T-helper 17 cell (primary cell): ENCODE measurements at regions not wholly inside any gene's neighbourhood (a gene's known extent, or its start where the extent isn't known, plus 50 kb on each side); places are given as distances from the start of the nearest gene placed in this dataset.

Source experiments
- ATAC-seq: fragments of 150-1000 bp; cut with Tn5 transposase; 2 replicates; pipeline ENCODE4 v1.10.0; 2021; ENCODE audit warnings: mild to moderate bottlenecking, moderate library complexity
- DNase-seq, 3 donors: peaks; one replicate each; pipeline versions ENCODE4 v3.0.0 to v3.0.0-alpha.2; 2020 to 2021
- H3K9me3 ChIP-seq: one replicate; pipeline ENCODE4 v1.7.0; 2013; ENCODE audit warnings: low read length, mild to moderate bottlenecking; ENCODE audit not compliant: control insufficient read depth, poor library complexity, severe bottlenecking
- H3K27ac Mint-ChIP-seq: one replicate; pipeline ENCODE4 v1.8.0; 2022; ENCODE audit warnings: mild to moderate bottlenecking, moderate library complexity, mixed read lengths
- H3K27me3 Mint-ChIP-seq: one replicate; pipeline ENCODE4 v1.8.0; 2022; ENCODE audit warnings: mixed read lengths
- H3K36me3 Mint-ChIP-seq: one replicate; pipeline ENCODE4 v1.8.0; 2022; ENCODE audit warnings: low read depth, mixed read lengths
- H3K4me1 Mint-ChIP-seq: one replicate; pipeline ENCODE4 v1.8.0; 2022; ENCODE audit warnings: mild to moderate bottlenecking, mixed read lengths
- H3K4me3 Mint-ChIP-seq: one replicate; pipeline ENCODE4 v1.8.0; 2022; ENCODE audit warnings: mild to moderate bottlenecking, moderate library complexity, mixed read lengths

GRCh38 chr2:109070290-109070689 lies 58.7 kb upstream of the SH3RF3 start:
- no peaks in the 10 kb centered on the region for H3K9me3 ChIP-seq
- no peak for DNase-seq
- Mint-ChIP-seq H3K36me3 (peaks cover 6% of the 10 kb centered on the region), H3K4me1 (peaks cover 4% of the 10 kb centered on the region), H3K27me3 (peaks cover 10% of the 10 kb centered on the region), H3K27ac (no peak overlapping the region), H3K4me3 (no peak overlapping the region)
- no peak for ATAC-seq

DNA sequence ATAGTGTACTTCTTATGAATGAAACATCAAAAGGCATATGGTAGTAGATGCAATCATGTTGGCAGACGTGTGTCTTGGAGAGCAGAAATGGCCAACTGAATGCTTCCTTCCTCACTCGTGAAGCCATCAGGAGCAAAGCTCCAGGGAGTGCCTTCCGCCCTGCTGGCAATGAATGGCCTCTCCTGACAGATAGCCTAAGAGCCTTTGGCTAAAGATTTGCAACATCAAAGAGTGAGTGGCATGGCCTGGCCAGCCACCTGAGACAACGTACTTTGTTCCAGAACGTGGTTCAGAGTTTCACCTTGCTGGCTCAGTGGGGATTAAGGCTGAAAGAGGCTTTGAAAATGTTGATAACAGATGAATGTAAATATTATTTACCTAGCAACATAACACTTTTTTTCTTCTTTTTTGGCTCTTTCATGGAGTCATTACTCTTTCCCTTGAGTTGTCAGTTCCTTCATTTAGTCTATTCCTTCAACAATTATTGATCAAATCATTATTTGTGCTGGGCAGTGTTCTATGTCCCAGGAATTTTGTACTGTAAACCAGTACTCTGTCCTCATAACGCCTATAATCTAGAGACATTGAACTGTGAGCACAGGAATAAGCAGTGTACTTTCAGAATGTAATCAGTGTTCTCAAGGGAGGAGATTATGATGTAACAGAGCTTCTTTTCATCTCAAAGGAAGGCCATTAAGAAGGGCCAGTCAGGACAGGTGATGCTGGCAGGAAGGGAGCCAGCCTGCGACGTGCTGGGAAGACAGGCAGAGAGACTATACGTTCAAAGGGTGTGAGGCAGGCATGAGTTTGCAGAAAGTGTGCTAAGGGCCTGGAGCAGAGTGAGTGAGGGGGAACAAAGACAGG lies 59.4 kb upstream of the SH3RF3 start:
- H3K9me3 ChIP-seq, result no peaks in the 10 kb centered on the region
- peaks cover 12% of the 10 kb centered on the region for H3K27me3 Mint-ChIP-seq
- ATAC-seq, result no peak
- DNase-seq, result no peak
- no peak overlapping the region for H3K4me3 Mint-ChIP-seq
- peaks cover 6% of the 10 kb centered on the region for H3K36me3 Mint-ChIP-seq
- no peak overlapping the region for H3K27ac Mint-ChIP-seq
- peaks cover 4% of the 10 kb centered on the region for H3K4me1 Mint-ChIP-seq

GRCh38 chr2:109068811-109069210 lies 60.2 kb upstream of the SH3RF3 start:
- peaks cover 15% of the 10 kb centered on the region for H3K27me3 Mint-ChIP-seq
- H3K27ac Mint-ChIP-seq, result no peak overlapping the region
- peaks cover 6% of the 10 kb centered on the region for H3K36me3 Mint-ChIP-seq
- H3K9me3 ChIP-seq, result no peaks in the 10 kb centered on the region
- ATAC-seq, result no peak
- peaks cover 4% of the 10 kb centered on the region for H3K4me1 Mint-ChIP-seq
- DNase-seq, result no peak
- no peak overlapping the region for H3K4me3 Mint-ChIP-seq

DNA sequence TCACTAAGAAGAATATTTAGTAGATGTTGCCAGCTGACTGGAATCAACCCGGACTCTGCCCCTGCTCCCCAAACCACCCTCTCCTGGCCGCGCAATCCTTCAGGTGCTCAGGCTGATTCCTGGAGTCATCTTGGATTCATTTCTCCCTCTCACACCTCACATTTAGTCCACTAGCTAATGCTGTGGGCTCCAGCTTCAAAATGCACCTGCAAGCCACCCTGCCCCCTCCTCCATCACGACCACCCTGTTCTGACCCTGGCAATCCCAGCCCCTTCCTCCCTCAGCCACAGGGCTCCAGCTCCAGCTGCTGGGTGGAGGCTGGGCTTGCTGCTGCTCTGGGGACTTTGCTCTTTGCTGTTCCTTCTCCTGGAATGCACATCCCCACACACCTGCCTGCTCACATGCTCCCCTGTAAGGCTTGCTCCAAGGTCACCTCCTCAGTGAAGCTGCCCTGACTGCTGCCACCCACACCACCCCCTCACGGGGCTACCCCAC lies 61.3 kb upstream of the SH3RF3 start:
- H3K4me1 Mint-ChIP-seq, result peaks cover 4% of the 10 kb centered on the region
- no peak overlapping the region for H3K4me3 Mint-ChIP-seq
- DNase-seq, result no peak
- H3K9me3 ChIP-seq, result no peaks in the 10 kb centered on the region
- peak overlapping the region; percentile 67 for H3K27ac Mint-ChIP-seq
- peaks cover 3% of the 10 kb centered on the region for H3K36me3 Mint-ChIP-seq
- no peak for ATAC-seq
- H3K27me3 Mint-ChIP-seq, result peaks cover 24% of the 10 kb centered on the region

DNA sequence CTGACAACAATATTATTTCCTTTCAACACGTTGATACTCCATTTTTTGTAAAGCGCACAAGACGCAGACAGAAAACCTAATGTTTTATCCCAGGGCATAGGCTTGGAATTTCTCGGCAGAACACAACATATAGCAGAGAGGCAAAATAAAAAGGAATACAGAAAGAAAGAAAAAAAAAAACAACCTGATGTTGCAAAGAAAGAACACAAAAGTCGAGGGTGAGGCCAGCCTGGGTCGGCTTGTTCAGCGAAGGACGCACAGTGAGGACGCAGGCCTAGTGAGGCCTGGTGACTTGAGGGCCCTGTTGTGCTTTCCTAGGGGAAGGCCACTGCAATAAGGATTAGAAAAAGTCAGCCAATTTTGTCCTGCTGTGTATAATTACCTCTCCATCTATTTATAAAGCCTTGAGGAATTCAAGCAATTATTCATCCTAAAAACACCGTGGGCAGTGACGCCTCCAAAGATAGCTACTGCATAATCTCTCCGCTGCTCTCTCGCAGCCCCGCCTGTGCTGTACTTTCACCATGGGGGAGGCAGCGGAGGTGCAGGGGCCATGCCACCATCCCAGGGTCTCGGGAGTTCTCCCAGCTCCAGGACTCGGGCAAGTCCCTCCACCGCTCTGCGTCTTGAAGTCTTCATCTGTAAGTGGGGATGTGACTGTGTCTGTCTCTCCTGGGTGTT lies 61.9 kb upstream of the SH3RF3 start:
- no peaks in the 10 kb centered on the region for H3K9me3 ChIP-seq
- Mint-ChIP-seq H3K4me1 (peaks cover 4% of the 10 kb centered on the region), H3K4me3 (no peak overlapping the region), H3K27me3 (peaks cover 24% of the 10 kb centered on the region), H3K36me3 (peaks cover 3% of the 10 kb centered on the region), H3K27ac (no peak overlapping the region)
- DNase-seq (no peak), ATAC-seq (no peak)

DNA sequence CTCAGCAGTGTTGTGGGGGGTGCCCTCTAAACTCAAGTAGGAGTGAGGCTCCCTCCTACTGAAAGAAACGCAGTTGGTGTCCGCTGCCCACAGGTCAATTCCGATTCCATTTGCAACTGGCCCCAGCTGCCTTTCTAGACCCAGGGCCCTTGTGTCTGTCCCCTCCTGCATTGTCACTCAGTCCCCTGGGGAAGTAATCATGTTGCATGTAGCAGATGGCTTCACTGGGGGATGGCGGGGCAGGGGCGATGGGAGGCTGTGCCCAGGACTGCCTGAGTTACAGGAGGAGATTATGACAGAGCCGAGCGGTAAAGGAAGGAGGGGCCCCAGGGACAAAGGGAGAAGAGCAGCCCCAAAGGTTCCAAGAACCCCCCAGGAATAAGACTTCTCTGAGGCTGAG lies 62.5 kb upstream of the SH3RF3 start:
- Mint-ChIP-seq H3K27ac (no peak overlapping the region), H3K4me1 (peaks cover 4% of the 10 kb centered on the region), H3K36me3 (peaks cover 3% of the 10 kb centered on the region), H3K27me3 (peaks cover 24% of the 10 kb centered on the region), H3K4me3 (no peak overlapping the region)
- ATAC-seq (no peak), DNase-seq (no peak)
- no peaks in the 10 kb centered on the region for H3K9me3 ChIP-seq

DNA sequence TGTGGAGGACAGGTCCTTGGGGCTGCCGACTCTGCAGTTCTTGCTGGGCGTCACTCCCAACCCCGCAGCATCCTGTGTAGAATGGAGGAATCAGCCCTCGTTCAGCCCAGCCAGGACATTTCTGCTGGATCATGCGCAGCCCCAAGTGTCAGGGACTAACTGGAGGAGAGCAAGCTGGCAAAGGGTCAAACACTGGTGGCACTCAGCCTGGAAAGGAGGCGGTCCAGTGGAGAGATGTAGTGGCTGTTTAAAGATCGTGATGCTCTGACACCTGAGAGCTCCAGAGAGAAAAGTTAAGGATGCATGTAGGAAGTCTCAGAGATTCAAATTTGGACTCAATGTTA lies 63.6 kb upstream of the SH3RF3 start:
- peaks cover 3% of the 10 kb centered on the region for H3K36me3 Mint-ChIP-seq
- ATAC-seq, result no peak
- H3K27me3 Mint-ChIP-seq, result peaks cover 24% of the 10 kb centered on the region
- no peaks in the 10 kb centered on the region for H3K9me3 ChIP-seq
- no peak for DNase-seq
- no peak overlapping the region for H3K4me3 Mint-ChIP-seq
- H3K27ac Mint-ChIP-seq, result no peak overlapping the region
- H3K4me1 Mint-ChIP-seq, result peaks cover 4% of the 10 kb centered on the region

DNA sequence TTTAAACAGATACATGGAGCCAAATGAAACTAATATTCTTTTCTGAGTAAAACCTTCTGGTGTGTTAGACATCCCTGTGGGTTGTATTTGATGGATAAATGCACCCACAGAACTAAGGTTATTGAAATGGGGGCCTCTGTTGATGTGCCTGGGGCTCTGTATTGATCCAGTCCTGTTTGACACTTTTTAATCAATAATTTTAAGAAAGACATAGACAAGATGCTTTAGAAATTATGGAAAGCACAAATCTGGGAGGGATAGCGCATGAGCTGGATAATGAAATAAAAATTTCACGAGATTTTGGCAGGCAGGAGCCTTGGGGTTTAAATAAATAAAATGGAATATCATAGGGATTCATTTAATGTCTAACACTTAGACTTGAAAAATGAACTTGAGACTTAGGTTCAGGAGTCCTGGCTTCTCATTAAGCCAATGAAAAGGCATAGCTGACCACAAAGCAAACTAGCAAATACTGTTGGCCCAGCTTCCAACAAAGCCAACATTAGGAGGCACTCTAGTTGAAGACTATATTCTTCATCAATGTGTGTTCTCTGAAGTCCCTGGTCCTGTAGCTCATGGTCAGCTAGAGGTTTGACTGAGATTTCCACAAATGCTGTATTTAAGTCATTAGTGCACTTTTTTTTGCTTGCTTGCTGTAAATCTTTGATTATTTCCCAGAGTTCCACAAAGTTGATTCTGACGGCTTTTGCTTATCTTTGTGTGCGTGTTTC lies 64.2 kb upstream of the SH3RF3 start:
- ATAC-seq, result no peak
- no peak for DNase-seq
- Mint-ChIP-seq H3K4me1 (peaks cover 6% of the 10 kb centered on the region), H3K27me3 (peaks cover 24% of the 10 kb centered on the region), H3K36me3 (peaks cover under 1% of the 10 kb centered on the region), H3K4me3 (no peak overlapping the region), H3K27ac (no peak overlapping the region)
- no peaks in the 10 kb centered on the region for H3K9me3 ChIP-seq

DNA sequence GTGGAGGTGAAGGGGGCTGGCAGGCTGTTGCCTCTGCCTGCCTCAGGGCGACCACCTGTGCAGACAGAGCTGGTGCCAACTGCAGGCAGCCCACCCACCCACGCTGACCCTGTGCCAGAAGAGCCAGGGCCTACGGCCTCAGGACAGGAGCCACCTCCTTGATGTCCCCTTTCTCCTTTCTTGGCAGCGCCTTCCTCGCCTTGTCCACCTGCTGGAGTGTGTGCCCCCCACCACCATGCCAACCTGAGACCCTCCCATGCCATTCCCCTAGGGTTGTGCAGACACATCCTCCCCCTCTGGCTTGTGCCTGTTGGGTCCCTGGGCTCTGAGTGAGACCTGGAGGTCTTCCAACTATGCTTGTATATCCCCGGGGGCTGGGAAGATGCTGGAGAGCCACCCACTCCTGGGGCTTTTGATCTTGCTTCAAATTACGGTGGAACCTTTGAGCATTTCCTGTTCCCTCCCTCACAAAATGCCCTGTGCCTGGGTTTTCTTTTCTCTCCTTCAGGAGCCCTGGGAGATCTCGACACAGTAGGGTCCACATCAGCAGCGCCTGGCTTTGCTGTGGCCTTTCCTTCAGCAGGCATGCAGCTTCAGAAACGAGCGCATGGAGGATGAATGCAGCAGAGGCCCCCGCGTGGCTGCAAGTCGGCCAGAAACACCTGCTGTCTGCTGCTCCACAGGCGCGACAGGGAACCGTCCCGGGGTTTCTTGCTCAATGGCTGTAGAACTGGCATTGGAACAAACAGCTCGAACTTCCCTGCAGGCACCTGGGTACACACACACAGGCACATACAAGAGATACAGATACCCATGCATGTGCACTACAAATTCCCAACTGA lies 65.9 kb upstream of the SH3RF3 start:
- ATAC-seq (peak; percentile 32), DNase-seq (no peak)
- Mint-ChIP-seq H3K4me1 (peaks cover 10% of the 10 kb centered on the region), H3K27ac (peak overlapping the region; percentile 53), H3K27me3 (peaks cover 22% of the 10 kb centered on the region), H3K36me3 (peaks cover 4% of the 10 kb centered on the region), H3K4me3 (peak overlapping the region; percentile 5)
- no peaks in the 10 kb centered on the region for H3K9me3 ChIP-seq

DNA sequence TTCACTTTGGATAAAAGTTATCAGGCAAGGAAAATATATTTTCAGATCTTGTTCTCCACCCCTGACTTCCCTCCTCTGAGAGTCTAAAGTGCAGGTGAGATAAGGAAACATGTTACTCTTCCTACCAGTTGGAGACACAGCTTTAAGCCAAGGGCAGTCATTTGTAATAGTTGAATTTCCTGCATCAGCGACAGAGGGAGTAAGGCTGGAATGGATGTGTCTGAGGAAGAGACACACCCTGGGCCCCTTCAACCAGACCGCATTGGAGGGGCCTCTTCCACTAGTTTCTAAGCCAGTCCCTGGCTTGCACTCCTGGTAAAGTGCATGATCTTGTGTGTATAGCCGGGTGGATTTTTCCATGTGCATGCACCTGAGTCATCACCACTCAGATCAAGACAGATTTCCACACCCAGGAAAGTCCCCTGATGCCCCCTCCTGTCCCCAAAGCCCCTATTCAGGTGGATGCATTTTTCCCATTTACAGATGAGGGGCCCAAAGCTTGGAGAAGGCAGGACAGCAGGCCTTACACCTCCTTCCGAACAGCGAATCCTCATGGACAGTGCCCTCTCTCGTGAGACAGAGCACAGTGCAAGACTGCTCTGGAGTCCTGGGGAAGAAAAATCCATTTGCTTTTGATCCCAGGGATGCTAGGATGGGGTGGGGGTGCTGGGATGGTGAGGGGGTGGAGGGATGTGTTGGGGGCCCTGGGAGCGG lies 66.7 kb upstream of the SH3RF3 start:
- H3K36me3 Mint-ChIP-seq, result peaks cover 4% of the 10 kb centered on the region
- no peak overlapping the region for H3K27ac Mint-ChIP-seq
- peaks cover 11% of the 10 kb centered on the region for H3K4me1 Mint-ChIP-seq
- ATAC-seq (no peak), DNase-seq (no peak)
- H3K9me3 ChIP-seq, result no peaks in the 10 kb centered on the region
- peaks cover 16% of the 10 kb centered on the region for H3K27me3 Mint-ChIP-seq
- no peak overlapping the region for H3K4me3 Mint-ChIP-seq

- Mint-ChIP-seq H3K36me3 (peaks cover 4% of the 10 kb centered on the region), H3K27ac (no peak overlapping the region), H3K27me3 (peaks cover 16% of the 10 kb centered on the region), H3K4me3 (no peak overlapping the region), H3K4me1 (peaks cover 13% of the 10 kb centered on the region)
- no peaks in the 10 kb centered on the region for H3K9me3 ChIP-seq
- DNase-seq, result no peak
- no peak for ATAC-seq
Measured at GRCh38 chr2:109061736-109062135, 67.3 kb upstream of the SH3RF3 start.

GRCh38 chr2:109060496-109060895 lies 68.5 kb upstream of the SH3RF3 start:
- peaks cover 16% of the 10 kb centered on the region for H3K27me3 Mint-ChIP-seq
- no peak overlapping the region for H3K27ac Mint-ChIP-seq
- peaks cover 4% of the 10 kb centered on the region for H3K36me3 Mint-ChIP-seq
- DNase-seq (no peak), ATAC-seq (no peak)
- H3K4me1 Mint-ChIP-seq, result peaks cover 13% of the 10 kb centered on the region
- no peak overlapping the region for H3K4me3 Mint-ChIP-seq
- no peaks in the 10 kb centered on the region for H3K9me3 ChIP-seq
